ENCODE measurements at regions not wholly inside any gene's neighbourhood (a gene's known extent, or its start where the extent isn't known, plus 50 kb on each side); places are given as distances from the start of the nearest gene placed in this dataset.
"Not testable (repeated sequence)": the region's sequence is repeated elsewhere in the genome, so short reads cannot be mapped to it uniquely, and the experiment has no call there.

GRCh38 chr1:829932-830331 lies 93.8 kb upstream of the SAMD11 start:
- not testable (repeated sequence) for TF ChIP-seq CTCF, POLR2AphosphoS5 (IDR thresholded peaks at IDR 0.05)

All from upper lobe of left lung (tissue), 4 donors.